Stomach (tissue), 4 donors: ENCODE measurements at regions not wholly inside any gene's neighbourhood (a gene's known extent, or its start where the extent isn't known, plus 50 kb on each side); places are given as distances from the start of the nearest gene placed in this dataset.

Experiments
- POLR2A ChIP-seq, 4 donors: fragments of 450-650 bp; IDR thresholded peaks; one replicate each; pipeline ENCODE4 v1.6.1; 2016; ENCODE audit warnings: antibody characterized with exemption in 4 of 4, control low read depth in 2 of 4, mild to moderate bottlenecking in 1 of 4, moderate library complexity in 1 of 4
- TF ChIP-seq, protein P1 (sequence below), 7 experiments: fragments of 450-650 bp in 4 of 7; fragments of 200-600 bp in 3 of 7; sonication (generic) in 3 of 7; IDR thresholded peaks; one replicate each; pipeline ENCODE4 v1.5.1; 2016 to 2019; ENCODE audit warnings: antibody characterized with exemption in 7 of 7, control low read depth in 2 of 7, mild to moderate bottlenecking in 1 of 7

DNA sequence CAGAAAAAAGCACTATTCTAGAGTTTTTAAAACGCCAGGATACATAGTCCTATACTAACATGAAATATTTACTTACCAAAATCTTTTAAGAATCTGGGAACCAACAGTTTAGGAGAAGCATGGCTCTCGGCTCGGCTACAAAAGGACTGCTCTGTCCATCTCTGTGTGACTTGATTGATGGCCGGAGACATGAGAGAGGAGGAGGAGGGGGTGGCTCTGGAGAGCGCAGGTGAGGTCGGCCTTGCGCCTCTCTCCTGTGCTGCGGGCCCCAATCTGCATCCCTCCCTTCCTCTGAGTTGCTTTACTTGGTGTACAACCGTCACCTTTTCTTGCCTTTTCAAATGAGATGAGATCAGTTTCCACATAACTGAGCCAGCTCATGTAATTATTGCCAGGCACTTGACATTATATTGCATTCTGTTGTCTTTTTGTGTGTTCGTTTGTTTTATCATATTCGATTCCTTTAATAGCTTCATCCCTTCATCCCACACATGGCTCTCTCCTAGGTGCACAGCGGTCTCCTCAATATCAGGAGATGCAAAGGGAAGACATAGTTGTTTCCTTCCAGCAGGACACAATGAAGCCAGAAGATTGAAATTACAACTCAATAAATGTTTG is 87.8 kb upstream of the KLF6 start:
- TF ChIP-seq POLR2A (IDR thresholded peaks at IDR 0.05), result no peak
- TF ChIP-seq, protein P1, sequence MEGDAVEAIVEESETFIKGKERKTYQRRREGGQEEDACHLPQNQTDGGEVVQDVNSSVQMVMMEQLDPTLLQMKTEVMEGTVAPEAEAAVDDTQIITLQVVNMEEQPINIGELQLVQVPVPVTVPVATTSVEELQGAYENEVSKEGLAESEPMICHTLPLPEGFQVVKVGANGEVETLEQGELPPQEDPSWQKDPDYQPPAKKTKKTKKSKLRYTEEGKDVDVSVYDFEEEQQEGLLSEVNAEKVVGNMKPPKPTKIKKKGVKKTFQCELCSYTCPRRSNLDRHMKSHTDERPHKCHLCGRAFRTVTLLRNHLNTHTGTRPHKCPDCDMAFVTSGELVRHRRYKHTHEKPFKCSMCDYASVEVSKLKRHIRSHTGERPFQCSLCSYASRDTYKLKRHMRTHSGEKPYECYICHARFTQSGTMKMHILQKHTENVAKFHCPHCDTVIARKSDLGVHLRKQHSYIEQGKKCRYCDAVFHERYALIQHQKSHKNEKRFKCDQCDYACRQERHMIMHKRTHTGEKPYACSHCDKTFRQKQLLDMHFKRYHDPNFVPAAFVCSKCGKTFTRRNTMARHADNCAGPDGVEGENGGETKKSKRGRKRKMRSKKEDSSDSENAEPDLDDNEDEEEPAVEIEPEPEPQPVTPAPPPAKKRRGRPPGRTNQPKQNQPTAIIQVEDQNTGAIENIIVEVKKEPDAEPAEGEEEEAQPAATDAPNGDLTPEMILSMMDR (IDR thresholded peaks at IDR 0.05), result no peak
